Ectodermal cell (in vitro differentiated cells): ENCODE measurements at regions not wholly inside any gene's neighbourhood (a gene's known extent, or its start where the extent isn't known, plus 50 kb on each side); places are given as distances from the start of the nearest gene placed in this dataset.

Source experiments
- H3K27ac ChIP-seq: 2 replicates; pipeline ENCODE4 v1.7.0; 2013; ENCODE audit warnings: mild to moderate bottlenecking, low read depth, low read length; ENCODE audit not compliant: insufficient read depth, poor library complexity, severe bottlenecking
- H3K27me3 ChIP-seq: 2 replicates; pipeline ENCODE4 v1.7.0; 2013; ENCODE audit warnings: mild to moderate bottlenecking, low read length; ENCODE audit not compliant: insufficient read depth, control insufficient read depth, poor library complexity, severe bottlenecking
- H3K36me3 ChIP-seq: one replicate; pipeline ENCODE4 v1.7.0; 2013; ENCODE audit warnings: low read length; ENCODE audit not compliant: control insufficient read depth, insufficient read depth
- H3K4me1 ChIP-seq: one replicate; pipeline ENCODE4 v1.7.0; 2013; ENCODE audit warnings: low read length; ENCODE audit not compliant: control insufficient read depth, insufficient read depth
- H3K4me3 ChIP-seq: 2 replicates; pipeline ENCODE4 v1.7.0; 2013; ENCODE audit warnings: low read depth, low read length, control low read depth; ENCODE audit not compliant: insufficient read depth
- H3K9me3 ChIP-seq: 2 replicates; pipeline ENCODE4 v1.7.0; 2013; ENCODE audit warnings: mild to moderate bottlenecking, low read length, moderate library complexity; ENCODE audit not compliant: control insufficient read depth
- WGBS, 2 experiments: methylation state at CpG; one replicate each; pipeline ENCODE4 v1.1.7; 2013; ENCODE audit warnings: missing lambda C conversion rate in 2 of 2; 5-methylcytosine and 5-hydroxymethylcytosine counted together

GRCh38 chr2:120566331-120567035 is 169.2 kb upstream of the GLI2 start:
- 88 to 91% methylated on average over 21 of the region's 21 CpGs for WGBS, 2 experiments
- H3K9me3 ChIP-seq: no peaks in the 10 kb centered on the region
- peaks cover 8% of the 10 kb centered on the region for H3K4me1 ChIP-seq
- no peak overlapping the region for H3K27ac ChIP-seq
- no peaks in the 10 kb centered on the region for H3K36me3 ChIP-seq
- H3K4me3 ChIP-seq: no peak overlapping the region
- peaks cover 11% of the 10 kb centered on the region for H3K27me3 ChIP-seq

GRCh38 chr2:120567128-120567527 is 168.5 kb upstream of the GLI2 start:
- no peak overlapping the region for H3K27ac ChIP-seq
- H3K27me3 ChIP-seq: peaks cover 12% of the 10 kb centered on the region
- peaks cover 8% of the 10 kb centered on the region for H3K4me1 ChIP-seq
- WGBS, 2 experiments: 94 to 97% methylated on average over 2 of the region's 2 CpGs
- no peaks in the 10 kb centered on the region for H3K36me3 ChIP-seq
- H3K9me3 ChIP-seq: no peaks in the 10 kb centered on the region
- no peak overlapping the region for H3K4me3 ChIP-seq

- Histone ChIP-seq H3K4me3 (no peak overlapping the region), H3K9me3 (no peaks in the 10 kb centered on the region), H3K27me3 (peaks cover 20% of the 10 kb centered on the region), H3K4me1 (peaks cover 8% of the 10 kb centered on the region), H3K36me3 (no peaks in the 10 kb centered on the region), H3K27ac (no peak overlapping the region)
- 81 to 83% methylated on average over 10 of the region's 10 CpGs for WGBS, 2 experiments
Observed at GRCh38 chr2:120568089-120568974, 167.3 kb upstream of the GLI2 start.

- Histone ChIP-seq H3K27me3 (peaks cover 26% of the 10 kb centered on the region), H3K4me3 (no peak overlapping the region), H3K27ac (no peak overlapping the region), H3K36me3 (no peaks in the 10 kb centered on the region), H3K4me1 (peaks cover 9% of the 10 kb centered on the region), H3K9me3 (no peaks in the 10 kb centered on the region)
- WGBS, 2 experiments: 82 to 83% methylated on average over 3 of the region's 3 CpGs
Observed at GRCh38 chr2:120568975-120569268, 166.7 kb upstream of the GLI2 start.

- Histone ChIP-seq H3K9me3 (no peaks in the 10 kb centered on the region), H3K4me1 (peaks cover 15% of the 10 kb centered on the region), H3K4me3 (no peak overlapping the region), H3K27ac (no peak overlapping the region), H3K27me3 (peaks cover 36% of the 10 kb centered on the region), H3K36me3 (no peaks in the 10 kb centered on the region)
- WGBS, 2 experiments: 85 to 88% methylated on average over 12 of the region's 12 CpGs
Observed at GRCh38 chr2:120570001-120570400, 165.7 kb upstream of the GLI2 start.

GRCh38 chr2:120570546-120570945 is 165.1 kb upstream of the GLI2 start:
- peaks cover 20% of the 10 kb centered on the region for H3K4me1 ChIP-seq
- WGBS, 2 experiments: 92 to 94% methylated on average over 7 of the region's 7 CpGs
- H3K36me3 ChIP-seq: no peaks in the 10 kb centered on the region
- H3K27me3 ChIP-seq: peaks cover 41% of the 10 kb centered on the region
- no peak overlapping the region for H3K27ac ChIP-seq
- H3K9me3 ChIP-seq: no peaks in the 10 kb centered on the region
- no peak overlapping the region for H3K4me3 ChIP-seq

GRCh38 chr2:120571015-120571728 is 164.5 kb upstream of the GLI2 start:
- peaks cover 45% of the 10 kb centered on the region for H3K27me3 ChIP-seq
- H3K9me3 ChIP-seq: no peaks in the 10 kb centered on the region
- H3K27ac ChIP-seq: no peak overlapping the region
- H3K4me3 ChIP-seq: no peak overlapping the region
- no peaks in the 10 kb centered on the region for H3K36me3 ChIP-seq
- peaks cover 24% of the 10 kb centered on the region for H3K4me1 ChIP-seq
- 81 to 91% methylated on average over 6 of the region's 6 CpGs for WGBS, 2 experiments

GRCh38 chr2:120572226-120572625 is 163.4 kb upstream of the GLI2 start:
- H3K27ac ChIP-seq: no peak overlapping the region
- peaks cover 24% of the 10 kb centered on the region for H3K4me1 ChIP-seq
- H3K36me3 ChIP-seq: no peaks in the 10 kb centered on the region
- 81 to 88% methylated on average over 2 of the region's 2 CpGs for WGBS, 2 experiments
- peaks cover 55% of the 10 kb centered on the region for H3K27me3 ChIP-seq
- H3K4me3 ChIP-seq: no peak overlapping the region
- no peaks in the 10 kb centered on the region for H3K9me3 ChIP-seq

GRCh38 chr2:120574620-120575019 is 161.0 kb upstream of the GLI2 start:
- peaks cover 79% of the 10 kb centered on the region for H3K27me3 ChIP-seq
- no peaks in the 10 kb centered on the region for H3K36me3 ChIP-seq
- H3K27ac ChIP-seq: no peak overlapping the region
- H3K4me1 ChIP-seq: peaks cover 24% of the 10 kb centered on the region
- H3K4me3 ChIP-seq: no peak overlapping the region
- no peaks in the 10 kb centered on the region for H3K9me3 ChIP-seq
- WGBS, 2 experiments: 73% methylated on average over 4 of the region's 4 CpGs

GRCh38 chr2:120575966-120576365 is 159.7 kb upstream of the GLI2 start:
- Histone ChIP-seq H3K4me1 (peaks cover 20% of the 10 kb centered on the region), H3K36me3 (no peaks in the 10 kb centered on the region), H3K9me3 (no peaks in the 10 kb centered on the region), H3K27me3 (peaks cover 89% of the 10 kb centered on the region), H3K4me3 (no peak overlapping the region), H3K27ac (no peak overlapping the region)
- 75 to 79% methylated on average over 6 of the region's 6 CpGs for WGBS, 2 experiments
